ENCODE measurements at regions not wholly inside any gene's neighbourhood (a gene's known extent, or its start where the extent isn't known, plus 50 kb on each side); places are given as distances from the start of the nearest gene placed in this dataset.
"Not testable (repeated sequence)": the region's sequence is repeated elsewhere in the genome, so short reads cannot be mapped to it uniquely, and the experiment has no call there.

DNA sequence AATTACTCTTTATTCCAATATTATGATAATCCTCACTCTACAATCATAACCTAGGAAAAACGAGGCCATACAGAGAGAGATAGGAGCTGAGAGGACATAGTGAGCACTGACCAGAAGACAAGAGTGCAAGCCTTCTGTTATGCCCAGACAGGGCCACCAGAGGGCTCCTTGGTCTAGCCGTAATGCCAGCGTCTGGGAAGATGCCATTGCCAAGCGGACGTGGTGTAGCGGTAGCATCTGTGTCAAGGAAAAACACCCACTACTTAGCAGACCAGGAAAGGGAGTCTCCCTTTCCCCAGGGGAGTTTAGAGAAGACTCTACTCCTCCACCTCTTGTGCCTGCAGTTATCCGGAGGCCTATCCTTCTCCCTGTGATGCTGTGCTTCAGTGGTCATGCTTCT, 2131.5 kb downstream of the TP53TG3F start:
- not testable (repeated sequence) for TF ChIP-seq POLR2A, EP300 (IDR thresholded peaks at IDR 0.05)
- TF ChIP-seq, protein P1, sequence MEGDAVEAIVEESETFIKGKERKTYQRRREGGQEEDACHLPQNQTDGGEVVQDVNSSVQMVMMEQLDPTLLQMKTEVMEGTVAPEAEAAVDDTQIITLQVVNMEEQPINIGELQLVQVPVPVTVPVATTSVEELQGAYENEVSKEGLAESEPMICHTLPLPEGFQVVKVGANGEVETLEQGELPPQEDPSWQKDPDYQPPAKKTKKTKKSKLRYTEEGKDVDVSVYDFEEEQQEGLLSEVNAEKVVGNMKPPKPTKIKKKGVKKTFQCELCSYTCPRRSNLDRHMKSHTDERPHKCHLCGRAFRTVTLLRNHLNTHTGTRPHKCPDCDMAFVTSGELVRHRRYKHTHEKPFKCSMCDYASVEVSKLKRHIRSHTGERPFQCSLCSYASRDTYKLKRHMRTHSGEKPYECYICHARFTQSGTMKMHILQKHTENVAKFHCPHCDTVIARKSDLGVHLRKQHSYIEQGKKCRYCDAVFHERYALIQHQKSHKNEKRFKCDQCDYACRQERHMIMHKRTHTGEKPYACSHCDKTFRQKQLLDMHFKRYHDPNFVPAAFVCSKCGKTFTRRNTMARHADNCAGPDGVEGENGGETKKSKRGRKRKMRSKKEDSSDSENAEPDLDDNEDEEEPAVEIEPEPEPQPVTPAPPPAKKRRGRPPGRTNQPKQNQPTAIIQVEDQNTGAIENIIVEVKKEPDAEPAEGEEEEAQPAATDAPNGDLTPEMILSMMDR (IDR thresholded peaks at IDR 0.05): not testable (repeated sequence)
